H9 (cell line): ENCODE measurements at regions not wholly inside any gene's neighbourhood (a gene's known extent, or its start where the extent isn't known, plus 50 kb on each side); places are given as distances from the start of the nearest gene placed in this dataset.

Experiments
- DNase-seq: peaks from one replicate; pipeline ENCODE4 v3.0.0-alpha.2; 2017
- H2AFZ ChIP-seq: one replicate; pipeline ENCODE4 v1.6.1; 2013; ENCODE audit warnings: mild to moderate bottlenecking, low read length, control low read depth, moderate library complexity
- H2AK5ac ChIP-seq: 2 replicates; pipeline ENCODE4 v1.6.1; 2013; ENCODE audit warnings: low read length, control low read depth, mixed read lengths; ENCODE audit not compliant: insufficient read length
- H2BK120ac ChIP-seq: one replicate; pipeline ENCODE4 v1.6.1; 2013; ENCODE audit warnings: low read depth, mild to moderate bottlenecking, low read length, control low read depth, inconsistent platforms; ENCODE audit not compliant: poor library complexity, severe bottlenecking
- H2BK12ac ChIP-seq: 2 replicates; pipeline ENCODE4 v1.6.1; 2013; ENCODE audit warnings: low read length, control low read depth, mixed read lengths, low read depth; ENCODE audit not compliant: insufficient read length
- H2BK15ac ChIP-seq: 2 replicates; pipeline ENCODE4 v1.6.1; 2013; ENCODE audit warnings: low read depth, low read length, control low read depth
- H2BK20ac ChIP-seq: one replicate; pipeline ENCODE4 v1.6.1; 2013; ENCODE audit warnings: low read depth, mild to moderate bottlenecking, low read length, control low read depth, inconsistent platforms; ENCODE audit not compliant: poor library complexity, severe bottlenecking
- H2BK5ac ChIP-seq: 2 replicates; pipeline ENCODE4 v1.6.1; 2013; ENCODE audit warnings: low read length, control low read depth, mixed read lengths; ENCODE audit not compliant: insufficient read length
- H3K14ac ChIP-seq: 2 replicates; pipeline ENCODE4 v1.6.1; 2013; ENCODE audit warnings: low read length, control low read depth; ENCODE audit not compliant: insufficient read depth
- H3K18ac ChIP-seq: 2 replicates; pipeline ENCODE4 v1.6.1; 2013; ENCODE audit warnings: low read depth, mild to moderate bottlenecking, mixed read lengths, low read length, control low read depth; ENCODE audit not compliant: insufficient read length
- H3K23ac ChIP-seq: 2 replicates; pipeline ENCODE4 v1.6.1; 2013; ENCODE audit warnings: low read length, control low read depth, mixed read lengths, low read depth; ENCODE audit not compliant: insufficient read length
- H3K23me2 ChIP-seq: 2 replicates; pipeline ENCODE4 v1.6.1; 2013; ENCODE audit warnings: low read depth, mild to moderate bottlenecking, mixed read lengths, low read length, control low read depth; ENCODE audit not compliant: insufficient read length, poor library complexity, severe bottlenecking
- H3K27ac ChIP-seq: 2 replicates; pipeline ENCODE4 v1.5.1; 2013; ENCODE audit warnings: low read length, control low read depth, mixed read lengths, low read depth; ENCODE audit not compliant: insufficient read length
- H3K27me3 ChIP-seq: 2 replicates; pipeline ENCODE4 v1.6.1; 2013; ENCODE audit warnings: low read length, control low read depth, inconsistent platforms; ENCODE audit not compliant: insufficient read depth
- H3K4ac ChIP-seq: 2 replicates; pipeline ENCODE4 v1.6.1; 2013; ENCODE audit warnings: low read depth, mild to moderate bottlenecking, control low read depth, inconsistent platforms, low read length, moderate library complexity
- H3K4me1 ChIP-seq: 2 replicates; pipeline ENCODE4 v1.6.1; 2013; ENCODE audit warnings: low read length, control low read depth, inconsistent platforms; ENCODE audit not compliant: insufficient read depth
- H3K4me2 ChIP-seq: 2 replicates; pipeline ENCODE4 v1.6.1; 2013; ENCODE audit warnings: low read length, control low read depth, mixed read lengths; ENCODE audit not compliant: insufficient read length, insufficient read depth
- H3K56ac ChIP-seq: 2 replicates; pipeline ENCODE4 v1.6.1; 2013; ENCODE audit warnings: low read depth, mild to moderate bottlenecking, mixed read lengths, low read length, control low read depth; ENCODE audit not compliant: insufficient read length
- H3K79me1 ChIP-seq: 2 replicates; pipeline ENCODE4 v1.6.1; 2013; ENCODE audit warnings: low read depth, mild to moderate bottlenecking, moderate library complexity, low read length, control low read depth, inconsistent platforms; ENCODE audit not compliant: insufficient read depth, poor library complexity, severe bottlenecking
- H3K79me2 ChIP-seq: 2 replicates; pipeline ENCODE4 v1.6.1; 2013; ENCODE audit warnings: low read length, control low read depth, inconsistent platforms; ENCODE audit not compliant: insufficient read depth
- H3K9ac ChIP-seq: 2 replicates; pipeline ENCODE4 v1.6.1; 2013; ENCODE audit warnings: low read length, control low read depth, mixed read lengths; ENCODE audit not compliant: insufficient read length; ENCODE audit errors: extremely low read depth
- H3K9me3 ChIP-seq: one replicate; pipeline ENCODE4 v1.6.1; 2013; ENCODE audit warnings: low read depth, low read length, inconsistent platforms; ENCODE audit not compliant: control insufficient read depth
- H3T11ph ChIP-seq: one replicate; pipeline ENCODE4 v1.6.1; 2013; ENCODE audit warnings: mild to moderate bottlenecking, low read length, control low read depth, inconsistent platforms
- H4K20me1 ChIP-seq: one replicate; pipeline ENCODE4 v1.6.1; 2013; ENCODE audit not compliant: control insufficient read depth, insufficient read length, insufficient read depth
- H4K5ac ChIP-seq: 2 replicates; pipeline ENCODE4 v1.6.1; 2013; ENCODE audit warnings: low read depth, mild to moderate bottlenecking, mixed read lengths, low read length, control low read depth; ENCODE audit not compliant: insufficient read length
- H4K8ac ChIP-seq: replicated peaks from 2 replicates; pipeline ENCODE4 v1.6.1; 2013; ENCODE audit warnings: low read length, control low read depth, mixed read lengths, low read depth; ENCODE audit not compliant: insufficient read length
- H4K91ac ChIP-seq: 2 replicates; pipeline ENCODE4 v1.6.1; 2013; ENCODE audit warnings: low read depth, mild to moderate bottlenecking, moderate library complexity, mixed read lengths, low read length, control low read depth; ENCODE audit not compliant: insufficient read length
- H3K27ac Mint-ChIP-seq, 3 experiments: 2 replicates in 2 of 3; 3 replicates in 1 of 3; pipeline ENCODE4 v1.8.0; 2020 to 2021; ENCODE audit warnings: mixed read lengths in 3 of 3, mild to moderate bottlenecking in 1 of 3, moderate library complexity in 1 of 3
- H3K27me3 Mint-ChIP-seq: 2 replicates; pipeline ENCODE4 v1.8.0; 2021; ENCODE audit warnings: low read depth, mild to moderate bottlenecking, moderate library complexity, mixed read lengths
- H3K36me3 Mint-ChIP-seq, 3 experiments: 2 replicates in 2 of 3; 3 replicates in 1 of 3; pipeline ENCODE4 v1.8.0; 2020 to 2021; ENCODE audit warnings: low read depth in 3 of 3, mixed read lengths in 3 of 3; ENCODE audit not compliant: insufficient read depth in 1 of 3
- H3K4me1 Mint-ChIP-seq, 2 experiments: 2 replicates each; pipeline ENCODE4 v1.8.0; 2020; ENCODE audit warnings: mixed read lengths in 2 of 2
- H3K4me3 Mint-ChIP-seq, 2 experiments: 2 replicates in 1 of 2; 3 replicates in 1 of 2; pipeline ENCODE4 v1.8.0; 2020 to 2021; ENCODE audit warnings: mild to moderate bottlenecking in 2 of 2, mixed read lengths in 2 of 2, moderate library complexity in 1 of 2
- H3K9me3 Mint-ChIP-seq, 2 experiments: 2 replicates in 1 of 2; 3 replicates in 1 of 2; pipeline ENCODE4 v1.8.0; 2020; ENCODE audit warnings: mild to moderate bottlenecking in 2 of 2, mixed read lengths in 2 of 2, moderate library complexity in 1 of 2
- CTCF ChIP-seq: fragments of 200-600 bp; sonication (generic); conservative IDR thresholded peaks from 3 replicates; pipeline ENCODE4 v1.8.0; 2021; ENCODE audit warnings: antibody characterized with exemption, mild to moderate bottlenecking
- WGBS: extraction: QIAGEN DNeasy Blood & Tissue Kit; methylation state at CpG from one replicate; pipeline ENCODE4 v1.1.7; 2013; ENCODE audit warnings: missing lambda C conversion rate, low lambda C conversion rate, mixed read lengths; ENCODE audit not compliant: insufficient read length; ENCODE audit errors: extremely low coverage; 5-methylcytosine and 5-hydroxymethylcytosine counted together

GRCh38 chr4:159416073-159416472 lies 313.2 kb downstream of the RAPGEF2 start:
- H2AK5ac ChIP-seq = no peak overlapping the region
- no peak overlapping the region for H3T11ph ChIP-seq
- H3K4me1 ChIP-seq = no peaks in the 10 kb centered on the region; the same call in 1 of the 2 replicates
- no peaks in the 10 kb centered on the region for H4K20me1 ChIP-seq
- no peak overlapping the region for H3K14ac ChIP-seq
- Mint-ChIP-seq H3K36me3 (peaks cover 2 to 23% (median 4%) of the 10 kb centered on the region in 3 experiments; a peak in 6 of 7 replicates), H3K4me1 (peaks cover 4 to 5% of the 10 kb centered on the region in 2 experiments; a peak in 3 of 4 replicates), H3K27ac (no peak overlapping the region), H3K9me3 (peaks cover 19 to 25% of the 10 kb centered on the region in 2 experiments), H3K4me3 (no peak overlapping the region), H3K27me3 (no peaks in the 10 kb centered on the region; the same call in none of the 2 replicates)
- WGBS = no CpG with 5 or more reads among the region's 2 CpGs
- H3K27me3 ChIP-seq = no peaks in the 10 kb centered on the region
- no peak overlapping the region for H4K91ac ChIP-seq
- DNase-seq = no peak
- no peak overlapping the region for H3K23ac ChIP-seq
- no peak overlapping the region for H3K9ac ChIP-seq
- no peak overlapping the region for H2BK5ac ChIP-seq
- no peak overlapping the region for H2AFZ ChIP-seq
- H3K27ac ChIP-seq = no peak overlapping the region
- H4K5ac ChIP-seq = no peak overlapping the region
- no peaks in the 10 kb centered on the region for H3K79me1 ChIP-seq
- no peak overlapping the region for H2BK120ac ChIP-seq
- no peak overlapping the region for H3K4me2 ChIP-seq
- H4K8ac ChIP-seq = no peak overlapping the region
- H3K18ac ChIP-seq = no peak overlapping the region
- no peak overlapping the region for H2BK15ac ChIP-seq
- H3K79me2 ChIP-seq = no peaks in the 10 kb centered on the region
- H2BK12ac ChIP-seq = no peak overlapping the region
- H3K23me2 ChIP-seq = no peaks in the 10 kb centered on the region
- no peak overlapping the region for H3K56ac ChIP-seq
- H3K9me3 ChIP-seq = peaks cover 13% of the 10 kb centered on the region
- no peak overlapping the region for H3K4ac ChIP-seq
- TF ChIP-seq CTCF = no peak
- no peak overlapping the region for H2BK20ac ChIP-seq
